WTC11 (cell line): ENCODE measurements at regions not wholly inside any gene's neighbourhood (a gene's known extent, or its start where the extent isn't known, plus 50 kb on each side); places are given as distances from the start of the nearest gene placed in this dataset.
A peak's percentile ranks its signal among the peaks of the same experiment; 100 is the strongest.

ENCODE experiments used
- ATAC-seq: fragments of 200-7000 bp; cut with Tn5 transposase; 2 replicates; pipeline ENCODE4 v1.10.0; 2021; ENCODE audit warnings: mild to moderate bottlenecking, moderate library complexity
- CTCF ChIA-PET: fragments of 300-600 bp; sonication (Branson Sonifier 250); formaldehyde crosslinking; loops from one replicate; lab custom pipeline; 2021; ENCODE audit warnings: antibody characterized with exemption; lab: Charles Lee
- POLR2A ChIA-PET: fragments of 350-600 bp; sonication (Branson Sonifier 250); formaldehyde crosslinking; loops from one replicate; lab custom pipeline; 2021; ENCODE audit warnings: antibody characterized with exemption; lab: Charles Lee
- DNase-seq: peaks from one replicate; pipeline ENCODE4 v3.0.0; 2021; ENCODE audit warnings: low spot score
- H3K27ac Mint-ChIP-seq: 2 replicates; pipeline ENCODE4 v1.8.0; 2021; ENCODE audit warnings: mixed read lengths
- H3K27me3 Mint-ChIP-seq: 2 replicates; pipeline ENCODE4 v1.8.0; 2021; ENCODE audit warnings: low read depth, mild to moderate bottlenecking, moderate library complexity, mixed read lengths
- H3K36me3 Mint-ChIP-seq: 2 replicates; pipeline ENCODE4 v1.8.0; 2021; ENCODE audit warnings: mixed read lengths
- H3K4me1 Mint-ChIP-seq: 2 replicates; pipeline ENCODE4 v1.8.0; 2022; ENCODE audit warnings: mixed read lengths
- H3K4me3 Mint-ChIP-seq: 2 replicates; pipeline ENCODE4 v1.8.0; 2021; ENCODE audit warnings: mild to moderate bottlenecking, moderate library complexity, mixed read lengths
- H3K9me3 Mint-ChIP-seq: 2 replicates; pipeline ENCODE4 v1.8.0; 2021; ENCODE audit warnings: mixed read lengths
- CREB1 ChIP-seq: sonication (generic); formaldehyde crosslinking; IDR thresholded peaks from 2 replicates; pipeline ENCODE4 v1.8.0; 2023; ENCODE audit warnings: mild to moderate bottlenecking, missing genetic modification reagents
- ETV6 ChIP-seq: sonication (generic); formaldehyde crosslinking; IDR thresholded peaks from 2 replicates; pipeline ENCODE4 v1.8.1; 2022; ENCODE audit warnings: mild to moderate bottlenecking, missing genetic modification reagents
- FOXJ3 ChIP-seq: sonication (generic); formaldehyde crosslinking; IDR thresholded peaks from 2 replicates; pipeline ENCODE4 v1.9.0; 2021; ENCODE audit warnings: missing genetic modification reagents, mild to moderate bottlenecking, borderline replicate concordance
- FOXP1 ChIP-seq: sonication (generic); formaldehyde crosslinking; IDR thresholded peaks from 2 replicates; pipeline ENCODE4 v1.8.0; 2022; ENCODE audit warnings: missing genetic modification reagents, mild to moderate bottlenecking, moderate library complexity, borderline replicate concordance
- GABPB1 ChIP-seq: sonication (generic); formaldehyde crosslinking; IDR thresholded peaks from 2 replicates; pipeline ENCODE4 v1.8.1; 2023; ENCODE audit warnings: mild to moderate bottlenecking, missing genetic modification reagents
- IRF2 ChIP-seq: sonication (generic); formaldehyde crosslinking; IDR thresholded peaks from 2 replicates; pipeline ENCODE4 v1.8.0; 2022; ENCODE audit warnings: low read depth, missing genetic modification reagents, borderline replicate concordance
- KAT7 ChIP-seq: sonication (generic); formaldehyde crosslinking; IDR thresholded peaks from 2 replicates; pipeline ENCODE4 v1.8.1; 2023; ENCODE audit warnings: missing genetic modification reagents, mild to moderate bottlenecking, borderline replicate concordance
- MXD4 ChIP-seq: fragments of 250-450 bp; sonication (Bioruptor Pico); IDR thresholded peaks from 2 replicates; pipeline ENCODE4 v1.8.0; 2021; ENCODE audit warnings: mild to moderate bottlenecking, moderate library complexity, borderline replicate concordance
- OVOL2 ChIP-seq: fragments of 250-450 bp; sonication (Bioruptor Pico); IDR thresholded peaks from 2 replicates; pipeline ENCODE4 v1.9.0; 2021; ENCODE audit warnings: mild to moderate bottlenecking, borderline replicate concordance
- PRRX2 ChIP-seq: fragments of 250-450 bp; sonication (Bioruptor Pico); IDR thresholded peaks from 2 replicates; pipeline ENCODE4 v1.8.0; 2021; ENCODE audit warnings: mild to moderate bottlenecking
- RORB ChIP-seq: fragments of 250-450 bp; sonication (Bioruptor Pico); IDR thresholded peaks from 2 replicates; pipeline ENCODE4 v1.9.0; 2021; ENCODE audit warnings: mild to moderate bottlenecking
- SOX15 ChIP-seq: fragments of 250-450 bp; sonication (Bioruptor Pico); IDR thresholded peaks from 2 replicates; pipeline ENCODE4 v1.9.0; 2021; ENCODE audit warnings: mild to moderate bottlenecking
- ZMAT4 ChIP-seq: fragments of 250-450 bp; sonication (Bioruptor Pico); IDR thresholded peaks from 2 replicates; pipeline ENCODE4 v1.9.0; 2021; ENCODE audit warnings: mild to moderate bottlenecking
- ZNF121 ChIP-seq: sonication (generic); formaldehyde crosslinking; IDR thresholded peaks from 2 replicates; pipeline ENCODE4 v1.8.0; 2023; ENCODE audit warnings: missing genetic modification reagents
- ZNF219 ChIP-seq: sonication (generic); formaldehyde crosslinking; IDR thresholded peaks from 2 replicates; pipeline ENCODE4 v1.8.0; 2023; ENCODE audit warnings: missing genetic modification reagents, mild to moderate bottlenecking, borderline replicate concordance
- ZNF317 ChIP-seq: sonication (generic); formaldehyde crosslinking; IDR thresholded peaks from 2 replicates; pipeline ENCODE4 v1.8.1; 2023; ENCODE audit warnings: low read depth, mild to moderate bottlenecking, moderate library complexity, missing genetic modification reagents, borderline replicate concordance
- ZNF423 ChIP-seq: fragments of 250-450 bp; sonication (Bioruptor Pico); IDR thresholded peaks from 2 replicates; pipeline ENCODE4 v2.1.2; 2022; ENCODE audit warnings: mild to moderate bottlenecking, moderate library complexity
- TF ChIP-seq, protein P1 (sequence below): sonication (generic); formaldehyde crosslinking; IDR thresholded peaks from 2 replicates; pipeline ENCODE4 v1.8.1; 2022; ENCODE audit warnings: mild to moderate bottlenecking, missing genetic modification reagents, moderate library complexity, borderline replicate concordance
- TF ChIP-seq, protein P2 (sequence below): sonication (generic); formaldehyde crosslinking; conservative IDR thresholded peaks from 2 replicates; pipeline ENCODE4 v1.8.1; 2022; ENCODE audit warnings: mild to moderate bottlenecking, missing genetic modification reagents

- H3K27ac Mint-ChIP-seq, result no peak overlapping the region
- peaks cover 35% of the 10 kb centered on the region for H3K9me3 Mint-ChIP-seq
- DNase-seq (no peak), ATAC-seq (peak; percentile 65)
- peaks cover 12% of the 10 kb centered on the region for H3K36me3 Mint-ChIP-seq
- ChIA-PET CTCF (interaction anchor here (1.0 to 2.3 kb wide), 3 partner anchors 16 to 508 kb away, joined by 3 to 8 read pairs (median 5); no protein-coding TSS in a partner anchor), POLR2A (no interaction called here)
- peaks cover 15% of the 10 kb centered on the region for H3K4me1 Mint-ChIP-seq
- peaks cover 9% of the 10 kb centered on the region; the same call in 1 of the 2 replicates for H3K27me3 Mint-ChIP-seq
- no peak for TF ChIP-seq CREB1 (CRISPR knock-in tag)
- no peak for TF ChIP-seq GABPB1 (CRISPR knock-in tag)
- TF ChIP-seq, all 79 proteins: peak for 0
- no peak overlapping the region for H3K4me3 Mint-ChIP-seq
These were observed 388.4 kb upstream of the RASGEF1B start for GRCh38 chr4:81860111-81860510.

DNA sequence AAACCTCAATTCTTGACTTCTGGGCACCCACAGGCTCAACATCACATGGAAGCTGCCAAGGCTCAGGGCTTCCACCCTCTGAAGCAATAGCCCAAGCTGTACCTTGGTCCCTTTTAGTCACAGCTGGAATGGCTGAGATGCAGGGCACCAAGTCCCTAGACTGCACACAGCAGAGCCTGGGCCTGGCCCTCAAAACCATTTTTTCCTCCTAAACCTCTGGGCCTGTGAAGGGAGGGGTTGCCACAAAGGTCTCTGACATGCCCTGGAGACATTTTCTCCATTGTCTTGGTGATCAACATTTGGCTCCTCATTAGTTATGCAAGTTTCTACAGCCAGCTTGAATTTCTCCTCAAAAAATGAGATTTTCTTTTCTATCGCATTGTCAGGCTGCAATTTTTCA lies 382.7 kb upstream of the RASGEF1B start:
- Mint-ChIP-seq H3K9me3 (peaks cover 60% of the 10 kb centered on the region), H3K27me3 (peaks cover 5% of the 10 kb centered on the region; the same call in 1 of the 2 replicates), H3K4me3 (no peak overlapping the region), H3K4me1 (peaks cover 3% of the 10 kb centered on the region; the same call in 1 of the 2 replicates), H3K27ac (no peak overlapping the region), H3K36me3 (peaks cover 43% of the 10 kb centered on the region)
- TF ChIP-seq IRF2 (no peak), ETV6 (CRISPR knock-in tag) (no peak), RORB (CRISPR knock-in tag) (no peak), ZMAT4 (CRISPR knock-in tag) (no peak), FOXP1 (CRISPR knock-in tag) (no peak)
- ATAC-seq (no peak), DNase-seq (no peak)
- ChIA-PET POLR2A (no interaction called here), CTCF (no interaction called here)

GRCh38 chr4:81852031-81852715 lies 380.5 kb upstream of the RASGEF1B start:
- Mint-ChIP-seq H3K9me3 (peaks cover 54% of the 10 kb centered on the region), H3K36me3 (peaks cover 43% of the 10 kb centered on the region), H3K27ac (no peak overlapping the region), H3K4me1 (no peaks in the 10 kb centered on the region), H3K27me3 (no peaks in the 10 kb centered on the region; the same call in 1 of the 2 replicates), H3K4me3 (no peak overlapping the region)
- DNase-seq (no peak), ATAC-seq (no peak)
- ChIA-PET CTCF (no interaction called here), POLR2A (interaction anchor here (0.6 to 0.7 kb wide), 2 partner anchors 339 to 1599 kb away, joined by 3 to 6 read pairs; no protein-coding TSS in a partner anchor)
- no peak for TF ChIP-seq OVOL2
- TF ChIP-seq, protein P1, sequence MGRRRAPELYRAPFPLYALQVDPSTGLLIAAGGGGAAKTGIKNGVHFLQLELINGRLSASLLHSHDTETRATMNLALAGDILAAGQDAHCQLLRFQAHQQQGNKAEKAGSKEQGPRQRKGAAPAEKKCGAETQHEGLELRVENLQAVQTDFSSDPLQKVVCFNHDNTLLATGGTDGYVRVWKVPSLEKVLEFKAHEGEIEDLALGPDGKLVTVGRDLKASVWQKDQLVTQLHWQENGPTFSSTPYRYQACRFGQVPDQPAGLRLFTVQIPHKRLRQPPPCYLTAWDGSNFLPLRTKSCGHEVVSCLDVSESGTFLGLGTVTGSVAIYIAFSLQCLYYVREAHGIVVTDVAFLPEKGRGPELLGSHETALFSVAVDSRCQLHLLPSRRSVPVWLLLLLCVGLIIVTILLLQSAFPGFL (CRISPR knock-in tag), result no peak
- no peak for TF ChIP-seq MXD4
- TF ChIP-seq ZNF317 (CRISPR knock-in tag), result no peak
- no peak for TF ChIP-seq IRF2
- no peak for TF ChIP-seq SOX15 (CRISPR knock-in tag)
- no peak for TF ChIP-seq PRRX2 (CRISPR knock-in tag)
- no peak for TF ChIP-seq ZMAT4 (CRISPR knock-in tag)
- TF ChIP-seq KAT7 (CRISPR knock-in tag), result no peak
- TF ChIP-seq ZNF423 (CRISPR knock-in tag), result no peak
- TF ChIP-seq ZNF121 (CRISPR knock-in tag), result no peak
- TF ChIP-seq FOXJ3 (CRISPR knock-in tag), result no peak
- TF ChIP-seq, protein P2, sequence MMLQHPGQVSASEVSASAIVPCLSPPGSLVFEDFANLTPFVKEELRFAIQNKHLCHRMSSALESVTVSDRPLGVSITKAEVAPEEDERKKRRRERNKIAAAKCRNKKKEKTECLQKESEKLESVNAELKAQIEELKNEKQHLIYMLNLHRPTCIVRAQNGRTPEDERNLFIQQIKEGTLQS (CRISPR knock-in tag), result no peak
- no peak for TF ChIP-seq ZNF219 (CRISPR knock-in tag)
